T-helper 2 cell (primary cell): ENCODE measurements at regions not wholly inside any gene's neighbourhood (a gene's known extent, or its start where the extent isn't known, plus 50 kb on each side); places are given as distances from the start of the nearest gene placed in this dataset.
"Not testable (repeated sequence)": the region's sequence is repeated elsewhere in the genome, so short reads cannot be mapped to it uniquely, and the experiment has no call there.

ENCODE experiments used
- DNase-seq, 5 experiments: peaks; one replicate each; pipeline versions ENCODE4 v3.0.0 to v3.0.0-alpha.2; 2012 to 2022

- no peak for DNase-seq
These were observed 123.3 kb downstream of the KCNA5 start for GRCh38 chr12:5166976-5167375.

- DNase-seq: no peak
These were observed 124.5 kb downstream of the KCNA5 start for GRCh38 chr12:5168148-5168547.

GRCh38 chr12:5170844-5171243, 127.2 kb downstream of the KCNA5 start:
- no peak for DNase-seq

- no peak for DNase-seq
These were observed 128.0 kb downstream of the KCNA5 start for GRCh38 chr12:5171701-5172100.

- no peak for DNase-seq
These were observed 129.2 kb downstream of the KCNA5 start for GRCh38 chr12:5172886-5173285.

GRCh38 chr12:5173511-5174011, 129.9 kb downstream of the KCNA5 start:
- DNase-seq: no peak

- not testable (repeated sequence) for DNase-seq
These were observed 131.7 kb downstream of the KCNA5 start for GRCh38 chr12:5175415-5175814.

GRCh38 chr12:5176036-5176435, 132.4 kb downstream of the KCNA5 start:
- DNase-seq: no peak

- no peak for DNase-seq
These were observed 133.4 kb downstream of the KCNA5 start for GRCh38 chr12:5177096-5177495.

- no peak for DNase-seq
These were observed 134.1 kb downstream of the KCNA5 start for GRCh38 chr12:5177731-5178130.

- no peak for DNase-seq
These were observed 134.9 kb downstream of the KCNA5 start for GRCh38 chr12:5178571-5178970.

GRCh38 chr12:5180496-5180895, 136.8 kb downstream of the KCNA5 start:
- no peak for DNase-seq

GRCh38 chr12:5184186-5184585, 140.5 kb downstream of the KCNA5 start:
- no peak for DNase-seq

GRCh38 chr12:5185435-5186069, 141.9 kb downstream of the KCNA5 start:
- no peak for DNase-seq

- DNase-seq: no peak
These were observed 143.0 kb downstream of the KCNA5 start for GRCh38 chr12:5186715-5187114.

GRCh38 chr12:5187136-5187535, 143.5 kb downstream of the KCNA5 start:
- no peak for DNase-seq

GRCh38 chr12:5188472-5188871, 144.8 kb downstream of the KCNA5 start:
- DNase-seq: no peak

GRCh38 chr12:5189173-5189572, 145.5 kb downstream of the KCNA5 start:
- no peak for DNase-seq

- DNase-seq: no peak
These were observed 148.3 kb downstream of the KCNA5 start for GRCh38 chr12:5191803-5192538.

- no peak for DNase-seq
These were observed 149.0 kb downstream of the KCNA5 start for GRCh38 chr12:5192726-5193125.

- DNase-seq: no peak
These were observed 150.6 kb downstream of the KCNA5 start for GRCh38 chr12:5194306-5194705.

GRCh38 chr12:5195244-5195643, 151.6 kb downstream of the KCNA5 start:
- no peak for DNase-seq

- no peak for DNase-seq
These were observed 152.0 kb downstream of the KCNA5 start for GRCh38 chr12:5195691-5196090.

- DNase-seq: no peak
These were observed 153.5 kb downstream of the KCNA5 start for GRCh38 chr12:5197131-5197530.
